Activated CD4-positive, alpha-beta T cell treated with anti-CD3 and anti-CD28 coated beads, Interleukin-2, amount 50 U/mL, for 48 hours (primary cell): ENCODE measurements at regions not wholly inside any gene's neighbourhood (a gene's known extent, or its start where the extent isn't known, plus 50 kb on each side); places are given as distances from the start of the nearest gene placed in this dataset.

Experiments
- DNase-seq, 2 experiments: peaks; one replicate each; pipeline ENCODE4 v3.0.0-alpha.2; 2020

DNA sequence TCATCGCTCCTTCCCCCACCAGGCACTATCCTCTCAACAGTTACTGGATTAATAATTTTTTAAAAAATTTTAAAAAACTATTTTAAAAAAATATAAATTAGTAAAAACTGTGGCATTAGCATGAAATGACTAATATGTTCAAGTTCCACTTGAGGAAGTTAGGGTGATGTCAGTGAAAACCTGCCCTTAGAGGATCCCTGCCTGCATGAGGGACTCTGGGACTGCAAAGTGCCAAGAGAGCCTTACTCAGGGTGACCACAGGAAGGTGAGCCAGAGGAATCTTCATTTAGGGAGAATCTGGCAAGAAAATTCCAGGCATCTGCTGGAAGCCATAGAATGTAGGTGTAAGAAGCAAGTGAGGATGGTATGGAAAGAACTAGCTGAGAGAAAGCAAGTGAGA is 157.7 kb upstream of the BCL6 start:
- no peak for DNase-seq

- DNase-seq = no peak
Measured at GRCh38 chr3:187903697-187904096, 158.4 kb upstream of the BCL6 start.

DNA sequence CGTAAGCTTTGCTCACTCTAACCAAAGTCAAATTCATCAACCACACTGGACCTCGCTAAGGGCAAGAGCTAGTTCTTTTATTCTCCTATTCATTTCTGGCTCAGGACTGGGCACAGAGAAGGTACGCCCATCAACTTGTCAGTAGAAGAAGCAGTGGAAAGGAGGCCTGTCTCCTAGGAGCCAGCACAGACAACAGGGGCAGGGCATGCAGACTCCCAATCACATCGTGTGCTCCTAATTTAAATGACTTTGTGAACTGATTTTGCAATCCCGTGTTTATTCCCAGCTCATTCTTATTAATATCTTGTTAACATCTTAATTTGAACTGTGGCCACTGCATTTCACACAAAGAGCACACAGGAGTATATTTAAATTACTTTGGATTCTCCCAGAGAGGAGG is 161.1 kb upstream of the BCL6 start:
- DNase-seq = no peak

- no peak for DNase-seq
Measured at GRCh38 chr3:187906920-187907319, 161.7 kb upstream of the BCL6 start.

GRCh38 chr3:187909866-187910265 is 164.6 kb upstream of the BCL6 start:
- no peak for DNase-seq

GRCh38 chr3:187912007-187912406 is 166.7 kb upstream of the BCL6 start:
- DNase-seq = no peak

DNA sequence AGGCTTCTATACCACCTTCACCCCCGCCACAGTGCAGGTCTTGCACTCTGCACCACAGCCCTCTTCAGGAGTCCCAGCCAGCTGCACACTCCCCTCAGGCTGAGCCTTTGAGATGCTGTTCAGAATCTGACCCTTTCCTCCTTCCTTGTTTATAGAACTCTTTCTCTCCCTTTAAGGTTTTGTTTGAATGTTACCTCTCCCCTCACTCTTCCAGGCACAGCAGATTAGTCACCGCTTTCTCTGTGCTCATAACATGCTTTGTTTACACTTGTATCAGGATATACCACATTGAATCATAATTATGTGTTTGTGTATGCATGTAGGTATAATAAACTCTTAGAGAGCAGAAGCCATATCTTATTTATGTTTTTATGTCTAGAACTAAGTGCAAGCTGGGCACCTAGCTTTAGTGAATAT is 168.4 kb upstream of the BCL6 start:
- DNase-seq = no peak

DNA sequence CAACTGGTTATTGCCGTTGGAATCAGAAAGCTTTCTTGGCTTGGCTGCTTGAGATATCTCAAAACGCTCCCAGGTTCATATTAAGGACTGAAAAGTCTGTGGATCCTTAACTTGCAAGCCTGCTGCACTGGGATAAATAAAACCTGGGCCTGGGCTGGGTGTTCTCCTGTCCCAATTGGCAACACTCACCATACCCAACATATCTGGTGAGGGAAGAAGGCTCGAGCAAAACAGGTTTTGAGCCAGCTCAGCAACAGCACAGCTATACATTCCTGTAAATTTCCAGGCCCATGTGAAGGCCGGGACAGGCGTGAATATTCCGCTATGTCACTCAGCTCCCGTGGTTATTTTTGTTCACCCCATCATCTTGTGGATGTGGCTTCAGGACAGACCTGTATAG is 169.0 kb upstream of the BCL6 start:
- no peak for DNase-seq

DNA sequence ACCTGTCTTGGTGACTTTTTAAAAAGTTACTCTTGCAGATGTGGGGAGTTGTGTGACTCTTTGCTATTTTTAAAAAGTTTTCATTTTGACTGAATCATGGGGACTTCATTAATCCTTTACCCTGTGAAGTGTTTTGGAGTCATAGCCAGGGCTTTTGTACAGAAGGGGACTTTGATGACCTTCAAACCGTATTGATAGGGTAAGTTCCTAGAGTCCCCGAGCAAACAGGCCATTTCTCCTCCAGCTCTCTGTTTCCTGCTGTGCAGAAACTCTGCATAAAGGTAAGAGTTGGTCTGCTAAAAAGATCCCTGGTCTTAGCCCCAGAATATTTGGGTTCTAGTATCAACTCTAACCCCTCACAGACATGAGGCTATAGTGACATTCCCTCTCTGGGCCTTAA is 170.8 kb upstream of the BCL6 start:
- DNase-seq = no peak

- DNase-seq = no peak
Measured at GRCh38 chr3:187918081-187918644, 172.9 kb upstream of the BCL6 start.

DNA sequence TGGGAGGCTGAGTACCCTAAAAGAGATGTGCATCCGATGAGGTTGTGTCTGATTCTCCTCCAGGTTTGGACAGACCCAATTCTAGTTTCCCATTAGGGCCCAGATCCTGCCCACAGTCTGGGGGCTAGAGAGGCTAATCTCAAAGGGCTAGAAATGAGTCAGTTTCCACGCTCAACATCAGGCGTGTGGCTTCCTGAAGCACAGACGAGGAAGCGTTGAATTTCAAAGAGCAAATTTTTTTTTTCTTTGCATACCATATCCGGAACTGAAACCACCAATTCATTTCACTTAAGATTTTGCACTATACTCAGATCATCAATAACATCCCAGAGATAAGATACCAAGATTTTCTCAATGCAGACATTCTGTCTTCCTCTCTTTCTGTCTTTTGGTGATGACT is 173.8 kb upstream of the BCL6 start:
- peak; percentile 43 to 64 for DNase-seq

GRCh38 chr3:187919544-187919943 is 174.3 kb upstream of the BCL6 start:
- DNase-seq = peak in 1 of 2 experiments; percentile 43

DNA sequence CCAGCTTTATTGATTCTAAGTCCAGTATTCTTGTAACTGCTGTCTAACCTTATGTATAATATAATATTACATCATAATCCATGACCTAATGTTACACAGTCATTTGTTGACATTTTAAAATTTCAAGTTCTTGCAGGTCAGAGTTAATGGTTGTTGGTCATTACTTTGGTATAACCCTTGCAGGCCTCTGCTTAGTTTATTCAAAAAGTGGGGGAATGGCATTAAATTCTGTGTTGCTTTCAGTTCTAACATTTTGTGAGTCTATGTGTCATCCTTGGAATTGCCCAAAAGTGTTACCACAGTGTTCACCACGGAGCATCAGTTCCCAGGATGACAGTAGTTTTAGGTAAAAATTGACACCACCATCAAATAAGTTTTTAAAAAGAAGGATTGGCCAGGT is 174.8 kb upstream of the BCL6 start:
- no peak for DNase-seq

DNA sequence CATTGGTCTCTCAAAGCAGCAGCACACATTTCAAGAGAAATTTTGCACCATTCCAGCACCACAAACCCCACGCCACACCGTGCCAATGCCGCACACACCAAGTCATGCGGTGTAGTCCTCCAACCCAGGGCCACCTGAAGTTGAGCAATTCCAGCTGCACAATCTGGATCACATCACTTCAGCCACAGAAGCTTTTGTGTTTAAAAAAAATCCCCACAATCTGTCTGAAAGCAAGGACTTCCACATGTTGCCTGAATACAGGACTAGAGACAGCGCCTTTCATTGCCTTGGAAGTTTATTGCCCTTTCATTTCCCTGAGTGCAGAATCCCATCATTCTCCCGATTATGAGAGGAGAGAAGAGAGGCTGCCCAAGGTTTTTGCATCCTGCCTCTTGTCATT is 175.6 kb upstream of the BCL6 start:
- no peak for DNase-seq

- DNase-seq = no peak
Measured at GRCh38 chr3:187921391-187922074, 176.3 kb upstream of the BCL6 start.

DNA sequence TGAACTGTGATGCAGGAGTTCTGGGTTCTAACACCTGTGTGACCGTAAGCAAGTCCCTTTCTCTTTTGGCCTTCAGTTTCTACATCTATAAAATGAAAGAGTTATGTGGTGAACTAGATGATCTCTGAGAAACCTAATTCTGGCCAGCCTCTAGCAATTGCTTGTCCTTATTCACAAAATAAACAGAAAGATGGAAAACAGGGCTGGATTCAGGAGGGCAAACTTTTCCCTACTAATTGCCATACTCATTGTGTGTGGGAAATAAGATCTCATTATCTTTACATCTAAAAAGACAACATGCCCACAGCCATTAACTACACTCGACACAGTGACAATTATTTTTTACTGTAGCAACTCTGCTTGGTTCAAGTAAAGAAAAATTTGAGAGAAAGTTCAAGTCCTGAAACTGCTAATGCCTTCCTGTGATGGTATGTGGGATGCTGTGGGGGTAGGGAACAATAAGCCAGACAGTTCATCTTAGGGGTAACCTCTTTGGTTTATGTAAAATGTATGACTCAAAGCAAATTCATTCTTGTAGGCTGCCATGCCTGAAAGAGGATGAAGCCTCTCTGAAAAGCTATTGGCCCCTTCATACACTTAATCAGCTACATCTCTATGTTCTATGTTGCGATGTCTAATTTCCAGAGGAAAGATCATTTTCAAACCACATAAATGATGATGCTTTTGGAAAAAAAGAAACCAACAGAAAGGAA is 177.6 kb upstream of the BCL6 start:
- DNase-seq = peak; percentile 27 to 53

- DNase-seq = no peak
Measured at GRCh38 chr3:187924651-187925050, 179.4 kb upstream of the BCL6 start.

DNA sequence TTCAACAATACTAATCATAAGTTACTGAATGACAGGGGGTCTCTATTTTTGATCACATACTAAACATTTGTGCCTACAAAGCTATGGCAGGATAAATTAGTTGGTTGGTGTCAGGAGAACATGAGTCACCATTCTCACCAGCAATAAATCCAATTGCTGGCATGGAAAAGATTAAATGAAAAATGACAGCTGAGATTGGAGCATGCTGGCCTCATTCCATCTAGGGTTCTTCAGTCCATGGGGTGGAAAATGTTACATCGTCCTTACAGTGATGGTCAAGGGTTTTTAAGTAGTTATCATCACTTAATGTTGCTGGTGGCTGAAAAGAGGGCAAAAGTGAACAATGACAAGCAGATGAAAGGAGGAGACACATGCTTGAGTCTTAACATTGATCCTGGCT is 180.1 kb upstream of the BCL6 start:
- no peak for DNase-seq

GRCh38 chr3:187926620-187927019 is 181.4 kb upstream of the BCL6 start:
- peak; percentile 22 to 36 for DNase-seq

DNA sequence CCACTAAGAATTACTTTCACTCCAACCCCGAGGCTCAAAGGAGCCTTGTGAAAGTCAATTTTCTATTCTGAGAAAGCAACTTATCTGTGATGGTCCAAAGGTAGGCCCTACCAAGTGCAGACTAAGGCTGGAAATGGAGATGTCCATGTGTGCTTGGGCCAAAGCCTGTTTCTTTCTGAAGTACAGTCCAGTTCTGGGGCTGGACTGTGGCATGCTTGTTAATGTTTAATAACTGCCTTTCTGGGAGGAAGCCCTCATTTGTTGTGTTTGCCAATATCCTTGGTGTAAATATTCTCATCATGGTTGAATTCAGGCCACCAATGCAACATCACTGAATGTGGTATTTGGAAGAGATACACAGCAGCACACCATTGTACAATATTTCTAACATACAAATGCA is 182.3 kb upstream of the BCL6 start:
- DNase-seq = no peak

DNA sequence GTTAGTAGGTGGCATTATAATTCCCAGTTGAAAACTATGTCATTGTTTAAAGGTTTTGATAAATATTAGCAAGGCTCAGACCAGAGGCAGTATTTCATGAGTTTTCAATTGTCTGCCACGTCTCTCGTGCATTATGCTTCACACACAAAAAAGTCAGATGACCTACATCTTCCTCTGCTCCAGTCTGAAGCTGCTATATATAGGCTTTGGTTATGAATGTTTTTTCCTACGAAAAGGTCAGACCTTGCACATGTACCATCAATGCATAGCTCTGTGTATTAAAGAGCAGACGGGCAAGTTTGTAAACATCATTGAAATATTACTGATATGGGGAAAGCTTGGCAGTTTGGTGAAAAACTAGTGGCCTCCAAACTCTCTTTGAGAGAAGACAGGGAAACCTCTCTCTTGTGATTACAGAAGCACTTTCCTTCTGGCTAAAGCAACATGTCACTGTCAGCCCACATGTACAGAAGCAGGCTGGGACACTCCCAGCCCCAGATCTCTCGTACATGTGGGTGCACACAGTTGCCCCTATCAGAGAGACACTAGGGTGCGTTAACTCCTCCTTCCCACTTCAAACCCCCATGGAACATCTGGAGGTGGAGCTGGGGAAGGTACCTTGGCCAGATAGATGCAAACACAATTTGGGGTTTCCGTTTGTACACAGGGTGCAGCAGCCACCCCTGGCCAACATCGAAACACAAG is 184.0 kb upstream of the BCL6 start:
- peak; percentile 21 to 34 for DNase-seq

DNA sequence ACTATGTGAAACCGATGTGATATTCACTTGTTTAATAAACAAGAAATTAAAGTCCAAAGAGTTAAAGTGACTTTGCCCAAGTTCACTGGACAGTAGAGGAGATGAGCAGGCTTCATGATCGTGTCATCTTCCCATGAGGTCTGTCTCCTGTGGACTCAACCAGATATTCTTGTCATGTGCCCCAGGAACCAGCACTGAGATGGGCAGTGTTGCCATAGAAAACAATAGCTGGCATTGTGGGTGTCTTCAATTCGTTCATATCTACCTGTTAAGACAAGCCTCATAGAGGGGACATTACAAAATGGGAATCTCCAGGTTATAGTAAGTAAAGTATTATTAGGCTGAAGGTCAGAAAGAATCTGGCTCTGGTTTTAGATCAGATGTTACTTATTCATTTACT is 184.8 kb upstream of the BCL6 start:
- no peak for DNase-seq

- no peak for DNase-seq
Measured at GRCh38 chr3:187931101-187931500, 185.8 kb upstream of the BCL6 start.

DNA sequence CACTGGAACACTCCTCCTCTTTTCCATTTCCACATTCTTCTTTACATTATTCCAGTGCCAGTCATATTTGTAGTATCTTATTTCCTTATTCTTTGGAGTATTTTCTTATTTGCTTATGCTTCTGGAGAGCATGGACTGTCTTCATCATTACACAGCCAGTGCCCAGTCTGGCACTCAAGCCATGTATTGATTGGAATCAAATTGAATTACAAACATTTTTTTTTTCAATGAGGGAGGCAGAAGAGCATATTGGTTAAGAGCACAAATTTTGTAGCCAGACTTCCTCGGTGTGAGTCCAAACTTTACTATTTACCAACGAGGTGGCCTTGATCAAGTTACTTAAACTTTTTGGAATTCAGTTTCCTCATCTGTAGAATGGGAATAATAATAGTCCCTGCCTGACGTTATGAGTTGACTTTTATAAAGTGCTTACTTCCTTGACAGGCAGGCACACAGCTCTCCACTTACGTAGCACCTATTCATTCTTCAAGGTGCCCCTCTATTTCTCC is 186.6 kb upstream of the BCL6 start:
- no peak for DNase-seq
